ENCODE measurements at regions not wholly inside any gene's neighbourhood (a gene's known extent, or its start where the extent isn't known, plus 50 kb on each side); places are given as distances from the start of the nearest gene placed in this dataset.

GRCh38 chrX:2568125-2568524 lies 67.3 kb upstream of the DHRSX start:
- TF ChIP-seq EZH2 (IDR thresholded peaks at IDR 0.05; ENCODE audit: borderline replicate concordance, low read depth, low read length, poor library complexity, severe bottlenecking) (no peak), CTCF (conservative IDR thresholded peaks at IDR 0.05; ENCODE audit: low read depth, low read length) (no peak)
- BruUV-seq (replicated peaks): no TSS peak
- ChIA-PET CTCF (no interaction called here), POLR2A (ENCODE audit: low non-redundant PET) (no interaction called here)
- no peak overlapping the region for H3K4me3 ChIP-seq (ENCODE audit: low read depth, low read length, poor library complexity, severe bottlenecking)
- DNase-seq (ENCODE audit: low spot score): no peak
- intact Hi-C loops (cut with micrococcal nuclease; ENCODE audit: unreplicated experiment): no loop called here
- H3K36me3 ChIP-seq (ENCODE audit: insufficient read depth, low read length, poor library complexity, severe bottlenecking): no peaks in the 10 kb centered on the region
- no peak overlapping the region for H3K27ac ChIP-seq (ENCODE audit: low read depth, low read length, poor library complexity, severe bottlenecking)
- H3K4me1 ChIP-seq (ENCODE audit: insufficient read depth, low read length, poor library complexity, severe bottlenecking): no peaks in the 10 kb centered on the region
- no peaks in the 10 kb centered on the region for H3K9me3 ChIP-seq (ENCODE audit: low read depth, low read length, poor library complexity, severe bottlenecking)
- H3K27me3 ChIP-seq (replicated peaks; ENCODE audit: insufficient read depth, low read depth, low read length, poor library complexity): no peaks in the 10 kb centered on the region

DNA sequence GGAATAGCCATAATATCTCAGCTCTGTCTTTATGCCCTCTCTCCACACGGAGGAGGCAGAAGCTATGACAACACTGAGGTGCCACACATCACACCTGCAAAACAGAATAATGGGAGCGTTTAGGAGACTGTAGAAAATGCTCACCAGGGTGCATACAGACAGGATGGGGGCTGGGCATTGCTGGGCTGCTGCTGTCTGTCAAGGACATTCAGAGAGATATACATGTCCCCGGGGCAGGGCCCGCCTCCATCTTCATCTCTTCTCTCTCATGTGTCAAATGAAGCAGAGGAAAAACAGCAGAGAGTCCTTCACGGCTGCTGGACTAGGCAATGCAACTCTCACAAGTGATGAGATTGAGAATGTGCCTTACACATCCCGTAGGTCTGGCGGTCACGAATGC lies 65.3 kb upstream of the DHRSX start:
- H3K27ac ChIP-seq (ENCODE audit: low read depth, low read length, poor library complexity, severe bottlenecking): no peak overlapping the region
- TF ChIP-seq CTCF (conservative IDR thresholded peaks at IDR 0.05; ENCODE audit: low read depth, low read length): no peak
- ChIA-PET CTCF (no interaction called here), POLR2A (ENCODE audit: low non-redundant PET) (no interaction called here)
- no peaks in the 10 kb centered on the region for H3K36me3 ChIP-seq (ENCODE audit: insufficient read depth, low read length, poor library complexity, severe bottlenecking)
- no peak for DNase-seq (ENCODE audit: low spot score)
- no peaks in the 10 kb centered on the region for H3K4me1 ChIP-seq (ENCODE audit: insufficient read depth, low read length, poor library complexity, severe bottlenecking)
- no peaks in the 10 kb centered on the region for H3K9me3 ChIP-seq (ENCODE audit: low read depth, low read length, poor library complexity, severe bottlenecking)
- no peaks in the 10 kb centered on the region for H3K27me3 ChIP-seq (replicated peaks; ENCODE audit: insufficient read depth, low read depth, low read length, poor library complexity)
- no peak overlapping the region for H3K4me3 ChIP-seq (ENCODE audit: low read depth, low read length, poor library complexity, severe bottlenecking)
- intact Hi-C loops (cut with micrococcal nuclease; ENCODE audit: unreplicated experiment): no loop called here
- BruUV-seq (replicated peaks): no TSS peak

DNA sequence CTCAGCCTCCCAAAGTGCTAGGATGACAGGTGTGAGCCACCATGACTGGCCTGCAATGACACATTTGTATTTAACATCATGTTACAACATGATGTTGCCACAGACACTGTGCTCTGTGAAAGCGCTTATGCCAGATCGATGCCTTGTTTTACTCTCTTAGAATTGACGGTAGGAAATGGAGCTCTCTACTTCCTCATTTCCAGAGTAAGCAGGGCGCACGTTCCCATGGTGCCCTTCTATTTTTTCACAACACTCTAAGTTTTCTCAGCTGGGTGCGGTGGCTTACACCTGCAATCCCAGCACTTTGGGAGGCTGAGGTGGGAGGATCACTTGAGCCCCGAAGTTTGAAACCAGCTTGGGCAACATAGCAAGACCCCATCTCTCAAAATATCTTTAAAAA lies 60.7 kb upstream of the DHRSX start:
- DNase-seq (ENCODE audit: low spot score): no peak
- Histone ChIP-seq H3K4me3 (ENCODE audit: low read depth, low read length, poor library complexity, severe bottlenecking) (no peak overlapping the region), H3K27ac (ENCODE audit: low read depth, low read length, poor library complexity, severe bottlenecking) (no peak overlapping the region), H3K4me1 (ENCODE audit: insufficient read depth, low read length, poor library complexity, severe bottlenecking) (no peaks in the 10 kb centered on the region), H3K27me3 (replicated peaks; ENCODE audit: insufficient read depth, low read depth, low read length, poor library complexity) (peaks cover 5% of the 10 kb centered on the region), H3K9me3 (ENCODE audit: low read depth, low read length, poor library complexity, severe bottlenecking) (no peaks in the 10 kb centered on the region), H3K36me3 (ENCODE audit: insufficient read depth, low read length, poor library complexity, severe bottlenecking) (no peaks in the 10 kb centered on the region)
- POLR2A ChIA-PET (ENCODE audit: low non-redundant PET): no interaction called here
- CTCF ChIA-PET: no interaction called here
- intact Hi-C loops (cut with micrococcal nuclease; ENCODE audit: unreplicated experiment): no loop called here
- BruUV-seq (replicated peaks): no TSS peak
- TF ChIP-seq CTCF (conservative IDR thresholded peaks at IDR 0.05; ENCODE audit: low read depth, low read length): no peak
- TF ChIP-seq EZH2 (IDR thresholded peaks at IDR 0.05; ENCODE audit: borderline replicate concordance, low read depth, low read length, poor library complexity, severe bottlenecking): no peak

All from A673 (cell line).